Fibroblast of the aortic adventitia (primary cell): ENCODE measurements at regions not wholly inside any gene's neighbourhood (a gene's known extent, or its start where the extent isn't known, plus 50 kb on each side); places are given as distances from the start of the nearest gene placed in this dataset.

ENCODE experiments used
- DNase-seq: peaks from one replicate; pipeline ENCODE4 v3.0.0-alpha.2; 2010; ENCODE audit warnings: low read depth
- H3K4me3 ChIP-seq: 2 replicates; pipeline ENCODE4 v1.5.1; 2011; ENCODE audit warnings: low read depth, mild to moderate bottlenecking, control low read depth, low read length, moderate library complexity
- TF ChIP-seq, protein P1 (sequence below): IDR thresholded peaks from 2 replicates; pipeline ENCODE4 v1.5.1; 2011; ENCODE audit warnings: mild to moderate bottlenecking, low read length, control low read depth, inconsistent platforms; ENCODE audit not compliant: insufficient read depth

DNA sequence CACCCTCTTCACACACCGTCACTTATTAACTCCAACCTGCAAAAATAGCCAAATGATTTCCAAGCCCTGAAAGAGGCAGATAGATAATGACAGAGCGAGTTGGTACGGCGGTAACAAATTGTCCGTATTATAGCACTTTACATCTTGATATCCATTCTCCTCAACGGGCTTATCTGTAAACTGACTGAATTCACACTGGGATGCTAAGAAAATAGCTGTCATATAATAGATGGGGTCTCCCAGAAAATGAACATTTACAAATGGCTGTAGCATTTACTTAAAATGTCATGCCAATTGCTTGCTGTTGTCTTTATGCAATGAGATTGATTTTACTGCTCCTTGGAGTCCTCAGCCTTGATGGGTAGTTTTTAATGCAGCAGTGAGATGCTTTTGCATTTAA is 225.8 kb upstream of the SDK2 start:
- DNase-seq: no peak
- H3K4me3 ChIP-seq: no peak overlapping the region
- TF ChIP-seq, protein P1, sequence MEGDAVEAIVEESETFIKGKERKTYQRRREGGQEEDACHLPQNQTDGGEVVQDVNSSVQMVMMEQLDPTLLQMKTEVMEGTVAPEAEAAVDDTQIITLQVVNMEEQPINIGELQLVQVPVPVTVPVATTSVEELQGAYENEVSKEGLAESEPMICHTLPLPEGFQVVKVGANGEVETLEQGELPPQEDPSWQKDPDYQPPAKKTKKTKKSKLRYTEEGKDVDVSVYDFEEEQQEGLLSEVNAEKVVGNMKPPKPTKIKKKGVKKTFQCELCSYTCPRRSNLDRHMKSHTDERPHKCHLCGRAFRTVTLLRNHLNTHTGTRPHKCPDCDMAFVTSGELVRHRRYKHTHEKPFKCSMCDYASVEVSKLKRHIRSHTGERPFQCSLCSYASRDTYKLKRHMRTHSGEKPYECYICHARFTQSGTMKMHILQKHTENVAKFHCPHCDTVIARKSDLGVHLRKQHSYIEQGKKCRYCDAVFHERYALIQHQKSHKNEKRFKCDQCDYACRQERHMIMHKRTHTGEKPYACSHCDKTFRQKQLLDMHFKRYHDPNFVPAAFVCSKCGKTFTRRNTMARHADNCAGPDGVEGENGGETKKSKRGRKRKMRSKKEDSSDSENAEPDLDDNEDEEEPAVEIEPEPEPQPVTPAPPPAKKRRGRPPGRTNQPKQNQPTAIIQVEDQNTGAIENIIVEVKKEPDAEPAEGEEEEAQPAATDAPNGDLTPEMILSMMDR: no peak

DNA sequence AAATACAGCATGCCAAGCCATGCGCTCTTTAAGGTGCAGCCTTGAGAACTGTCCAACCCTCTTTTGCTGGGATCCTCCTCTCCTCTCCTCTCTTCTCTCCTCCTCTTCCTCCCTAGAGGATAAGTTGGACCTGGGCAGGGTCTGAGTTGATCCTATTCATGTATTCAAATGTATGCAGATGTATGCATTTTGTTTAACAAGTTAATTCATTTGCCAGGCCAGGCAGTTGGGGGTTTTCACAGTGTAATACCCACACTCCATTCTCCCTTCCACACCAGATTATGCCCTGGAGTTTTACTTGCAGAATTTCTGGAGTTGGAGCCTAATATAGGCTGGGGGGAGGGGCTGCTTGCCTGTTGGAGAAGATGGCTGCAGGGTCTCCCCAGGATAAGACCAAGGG is 226.2 kb upstream of the SDK2 start:
- TF ChIP-seq, protein P1: no peak
- no peak for DNase-seq
- no peak overlapping the region for H3K4me3 ChIP-seq

DNA sequence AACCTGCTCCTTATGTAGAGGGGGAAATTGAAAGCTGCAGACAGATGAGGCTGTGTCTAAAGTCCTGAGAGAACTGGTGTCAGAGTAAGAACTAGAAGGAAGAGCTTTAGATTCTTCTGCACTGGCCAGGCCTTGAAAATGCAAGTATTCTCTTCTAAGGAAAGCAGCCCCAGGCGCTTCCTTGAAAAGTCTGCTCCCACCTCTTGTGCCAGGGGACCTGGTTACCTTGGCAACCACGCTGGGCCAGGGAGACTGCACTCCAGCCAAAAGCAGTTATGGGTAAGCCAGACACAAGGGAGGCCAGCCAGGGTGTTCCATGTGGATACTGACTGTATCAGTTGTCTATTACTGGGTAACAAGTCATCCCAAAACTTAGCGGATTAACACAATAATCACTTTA is 228.6 kb upstream of the SDK2 start:
- DNase-seq: no peak
- TF ChIP-seq, protein P1: no peak
- no peak overlapping the region for H3K4me3 ChIP-seq

DNA sequence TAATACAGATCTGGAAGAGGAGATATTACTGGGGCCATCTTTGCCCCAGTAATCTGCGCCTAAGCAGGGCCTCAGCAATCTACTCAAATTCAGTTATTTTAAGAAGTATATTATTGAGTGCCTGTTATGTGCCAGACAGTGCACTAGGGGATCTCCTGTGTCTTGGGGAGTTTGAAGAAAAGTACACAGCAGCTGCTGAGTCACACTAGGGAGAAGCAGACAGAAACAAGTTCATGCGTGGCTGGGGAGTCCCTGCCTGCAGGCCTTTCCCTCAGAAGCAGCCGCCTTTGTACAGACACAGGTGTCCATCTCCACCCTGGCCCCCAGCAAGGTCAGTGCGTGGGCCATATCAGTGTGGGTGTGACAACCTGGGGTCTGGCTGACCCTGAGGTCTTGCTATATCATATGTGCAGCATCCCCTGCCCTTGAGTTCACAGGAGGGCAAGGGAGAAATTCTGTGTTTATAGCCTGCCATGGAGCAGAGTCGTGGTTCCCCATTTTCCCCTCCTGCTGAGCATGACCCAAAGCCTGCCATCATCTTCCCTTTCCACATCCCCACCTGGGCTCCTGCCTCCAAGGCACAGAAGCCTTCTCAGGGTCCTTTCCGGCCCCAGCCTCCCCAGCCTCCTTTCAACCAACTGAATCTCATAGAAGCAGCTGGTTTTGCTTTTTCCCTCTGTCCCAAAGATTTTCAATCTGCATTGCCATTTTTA is 229.9 kb upstream of the SDK2 start:
- DNase-seq: no peak
- TF ChIP-seq, protein P1: no peak
- H3K4me3 ChIP-seq: no peak overlapping the region

DNA sequence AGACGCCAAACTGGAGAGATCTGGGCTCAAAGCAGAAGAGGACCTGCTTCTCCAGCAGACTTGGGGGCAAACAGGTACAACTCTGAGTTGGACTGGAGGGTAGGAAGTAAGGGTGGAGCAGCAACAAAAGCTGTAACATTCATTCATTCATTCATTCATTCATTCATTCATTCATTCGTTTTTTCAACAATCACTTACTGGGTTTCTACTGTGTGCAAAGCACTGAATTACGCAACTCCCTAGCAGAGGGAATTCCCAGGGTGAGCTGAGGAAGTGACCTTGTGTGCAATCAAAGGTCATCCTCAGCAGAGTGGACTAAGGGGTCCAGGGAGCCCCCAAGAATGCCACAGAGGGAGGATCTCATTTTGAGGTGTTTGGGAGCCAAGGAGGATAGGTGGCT is 231.1 kb upstream of the SDK2 start:
- TF ChIP-seq, protein P1: no peak
- no peak overlapping the region for H3K4me3 ChIP-seq
- DNase-seq: no peak

DNA sequence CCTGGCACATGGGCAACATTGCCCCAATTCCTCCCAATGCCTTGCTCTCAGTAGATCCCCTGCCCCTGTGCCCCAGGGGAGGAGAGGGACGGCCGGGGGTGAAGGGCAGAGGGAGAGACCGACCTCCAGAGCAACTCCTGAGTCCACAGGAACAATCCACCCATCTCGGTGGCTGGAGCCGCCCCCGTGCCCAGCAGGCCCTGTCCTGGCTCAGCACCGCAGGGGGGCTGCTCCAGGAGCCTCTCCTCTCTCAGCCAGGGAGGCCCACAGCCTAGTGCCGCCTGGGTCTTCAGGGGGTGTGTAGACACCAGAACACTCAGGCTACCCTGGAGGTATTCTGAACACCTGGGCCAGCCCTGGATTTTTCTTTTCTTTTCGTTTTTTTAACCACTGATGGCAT is 233.7 kb upstream of the SDK2 start:
- no peak for DNase-seq
- TF ChIP-seq, protein P1: no peak
- H3K4me3 ChIP-seq: no peak overlapping the region

DNA sequence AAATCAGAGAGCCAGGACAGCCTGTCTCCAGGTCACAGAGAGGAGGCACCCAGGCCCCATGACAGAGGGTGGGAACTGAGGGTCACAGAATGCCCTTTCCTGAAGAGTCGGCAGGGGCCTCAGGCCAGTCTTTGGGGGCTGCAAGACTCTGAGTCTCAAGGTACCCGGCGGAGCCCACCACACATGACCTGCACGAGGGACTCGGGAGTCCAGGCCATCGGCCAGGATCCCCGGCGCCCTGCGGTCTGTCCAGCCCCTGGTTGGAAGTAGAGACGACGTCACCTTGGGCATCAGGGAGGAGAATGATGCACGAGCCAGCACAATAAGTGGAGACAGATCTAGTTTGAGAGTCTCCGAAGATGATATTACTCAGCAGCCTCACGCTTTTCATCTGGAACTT is 234.7 kb upstream of the SDK2 start:
- TF ChIP-seq, protein P1: no peak
- DNase-seq: no peak
- no peak overlapping the region for H3K4me3 ChIP-seq
